ENCODE measurements at regions not wholly inside any gene's neighbourhood (a gene's known extent, or its start where the extent isn't known, plus 50 kb on each side); places are given as distances from the start of the nearest gene placed in this dataset.

GRCh38 chr4:112942077-112942476, 107.4 kb upstream of the ANK2 start:
- Histone ChIP-seq H2BK5ac (ENCODE audit: low read depth, low read length, poor library complexity) (no peak overlapping the region), H3K14ac (ENCODE audit: low read length) (no peak overlapping the region), H4K8ac (ENCODE audit: low read depth, low read length) (no peak overlapping the region), H2AK5ac (ENCODE audit: low read length) (no peak overlapping the region), H3K4ac (ENCODE audit: low read depth, low read length) (no peak overlapping the region), H3K27me3 (ENCODE audit: insufficient read depth, low read length) (no peaks in the 10 kb centered on the region), H2BK120ac (ENCODE audit: insufficient read depth, low read length, poor library complexity) (no peak overlapping the region), H2BK12ac (ENCODE audit: low read length) (no peak overlapping the region), H3K9ac (ENCODE audit: low read length) (no peak overlapping the region), H3K4me3 (ENCODE audit: low read depth, low read length) (no peak overlapping the region), H4K12ac (ENCODE audit: low read depth, low read length) (no peak overlapping the region), H3K4me2 (ENCODE audit: low read length) (no peak overlapping the region), H3K27ac (ENCODE audit: low read depth, low read length) (no peak overlapping the region), H3K9me3 (ENCODE audit: insufficient read depth, low read depth, low read length) (no peaks in the 10 kb centered on the region), H3K4me1 (ENCODE audit: control insufficient read depth in 1 of 2, insufficient read depth in 2 of 2, low read length in 2 of 2) (no peaks in the 10 kb centered on the region), H4K91ac (ENCODE audit: low read depth, low read length) (no peak overlapping the region), H3K36me3 (ENCODE audit: control insufficient read depth in 1 of 2, insufficient read depth in 2 of 2, low read length in 2 of 2) (no peaks in the 10 kb centered on the region), H3K18ac (ENCODE audit: low read length) (no peak overlapping the region), H3K79me2 (ENCODE audit: control insufficient read depth, insufficient read depth, low read length, poor library complexity) (no peaks in the 10 kb centered on the region), H2AFZ (ENCODE audit: insufficient read depth, low read length, poor library complexity) (no peak overlapping the region), H3K23ac (ENCODE audit: low read length) (no peak overlapping the region), H3K79me1 (ENCODE audit: low read length) (no peaks in the 10 kb centered on the region)
- DNase-seq, result no peak
- no CpG with 5 or more reads among the region's 2 CpGs for WGBS (ENCODE audit: extremely low coverage, insufficient coverage, insufficient read length)

- Histone ChIP-seq H3K9ac (ENCODE audit: low read length) (no peak overlapping the region), H2BK12ac (ENCODE audit: low read length) (no peak overlapping the region), H3K14ac (ENCODE audit: low read length) (no peak overlapping the region), H3K36me3 (ENCODE audit: control insufficient read depth in 1 of 2, insufficient read depth in 2 of 2, low read length in 2 of 2) (no peaks in the 10 kb centered on the region), H3K27me3 (ENCODE audit: insufficient read depth, low read length) (no peaks in the 10 kb centered on the region), H3K4me1 (ENCODE audit: control insufficient read depth in 1 of 2, insufficient read depth in 2 of 2, low read length in 2 of 2) (no peaks in the 10 kb centered on the region), H3K4me3 (ENCODE audit: low read depth, low read length) (no peak overlapping the region), H3K79me1 (ENCODE audit: low read length) (no peaks in the 10 kb centered on the region), H2BK120ac (ENCODE audit: insufficient read depth, low read length, poor library complexity) (no peak overlapping the region), H2AFZ (ENCODE audit: insufficient read depth, low read length, poor library complexity) (no peak overlapping the region), H3K18ac (ENCODE audit: low read length) (no peak overlapping the region), H3K79me2 (ENCODE audit: control insufficient read depth, insufficient read depth, low read length, poor library complexity) (no peaks in the 10 kb centered on the region), H3K27ac (ENCODE audit: low read depth, low read length) (no peak overlapping the region), H2BK5ac (ENCODE audit: low read depth, low read length, poor library complexity) (no peak overlapping the region), H3K4me2 (ENCODE audit: low read length) (no peak overlapping the region), H4K12ac (ENCODE audit: low read depth, low read length) (no peak overlapping the region), H3K23ac (ENCODE audit: low read length) (no peak overlapping the region), H3K4ac (ENCODE audit: low read depth, low read length) (no peak overlapping the region), H4K91ac (ENCODE audit: low read depth, low read length) (no peak overlapping the region), H2AK5ac (ENCODE audit: low read length) (no peak overlapping the region), H4K8ac (ENCODE audit: low read depth, low read length) (no peak overlapping the region), H3K9me3 (ENCODE audit: insufficient read depth, low read depth, low read length) (no peaks in the 10 kb centered on the region)
- no peak for DNase-seq
- WGBS (ENCODE audit: extremely low coverage, insufficient coverage, insufficient read length), result no CpG with 5 or more reads among the region's 2 CpGs
Observed at GRCh38 chr4:112942997-112943396, 106.5 kb upstream of the ANK2 start.

GRCh38 chr4:112944006-112944405, 105.4 kb upstream of the ANK2 start:
- Histone ChIP-seq H3K4me1 (ENCODE audit: control insufficient read depth in 1 of 2, insufficient read depth in 2 of 2, low read length in 2 of 2) (no peaks in the 10 kb centered on the region), H3K27me3 (ENCODE audit: insufficient read depth, low read length) (no peaks in the 10 kb centered on the region), H2BK120ac (ENCODE audit: insufficient read depth, low read length, poor library complexity) (no peak overlapping the region), H3K79me1 (ENCODE audit: low read length) (no peaks in the 10 kb centered on the region), H3K9me3 (ENCODE audit: insufficient read depth, low read depth, low read length) (no peaks in the 10 kb centered on the region), H2AFZ (ENCODE audit: insufficient read depth, low read length, poor library complexity) (no peak overlapping the region), H3K18ac (ENCODE audit: low read length) (no peak overlapping the region), H3K36me3 (ENCODE audit: control insufficient read depth in 1 of 2, insufficient read depth in 2 of 2, low read length in 2 of 2) (no peaks in the 10 kb centered on the region), H3K23ac (ENCODE audit: low read length) (no peak overlapping the region), H3K4ac (ENCODE audit: low read depth, low read length) (no peak overlapping the region), H3K27ac (ENCODE audit: low read depth, low read length) (no peak overlapping the region), H2AK5ac (ENCODE audit: low read length) (no peak overlapping the region), H4K8ac (ENCODE audit: low read depth, low read length) (no peak overlapping the region), H3K4me3 (ENCODE audit: low read depth, low read length) (no peak overlapping the region), H3K79me2 (ENCODE audit: control insufficient read depth, insufficient read depth, low read length, poor library complexity) (no peaks in the 10 kb centered on the region), H2BK12ac (ENCODE audit: low read length) (no peak overlapping the region), H3K14ac (ENCODE audit: low read length) (no peak overlapping the region), H4K12ac (ENCODE audit: low read depth, low read length) (no peak overlapping the region), H3K4me2 (ENCODE audit: low read length) (no peak overlapping the region), H4K91ac (ENCODE audit: low read depth, low read length) (no peak overlapping the region), H2BK5ac (ENCODE audit: low read depth, low read length, poor library complexity) (no peak overlapping the region), H3K9ac (ENCODE audit: low read length) (no peak overlapping the region)
- no peak for DNase-seq

GRCh38 chr4:112946127-112946526, 103.3 kb upstream of the ANK2 start:
- Histone ChIP-seq H2BK5ac (ENCODE audit: low read depth, low read length, poor library complexity) (no peak overlapping the region), H3K9me3 (ENCODE audit: insufficient read depth, low read depth, low read length) (no peaks in the 10 kb centered on the region), H2BK12ac (ENCODE audit: low read length) (no peak overlapping the region), H3K4me3 (ENCODE audit: low read depth, low read length) (no peak overlapping the region), H3K14ac (ENCODE audit: low read length) (no peak overlapping the region), H2BK120ac (ENCODE audit: insufficient read depth, low read length, poor library complexity) (no peak overlapping the region), H3K36me3 (ENCODE audit: control insufficient read depth in 1 of 2, insufficient read depth in 2 of 2, low read length in 2 of 2) (no peaks in the 10 kb centered on the region), H3K23ac (ENCODE audit: low read length) (peak overlapping the region; percentile 81), H4K8ac (ENCODE audit: low read depth, low read length) (no peak overlapping the region), H3K27me3 (ENCODE audit: insufficient read depth, low read length) (no peaks in the 10 kb centered on the region), H3K79me1 (ENCODE audit: low read length) (no peaks in the 10 kb centered on the region), H2AK5ac (ENCODE audit: low read length) (no peak overlapping the region), H3K27ac (ENCODE audit: low read depth, low read length) (no peak overlapping the region), H3K79me2 (ENCODE audit: control insufficient read depth, insufficient read depth, low read length, poor library complexity) (no peaks in the 10 kb centered on the region), H4K12ac (ENCODE audit: low read depth, low read length) (no peak overlapping the region), H3K4me2 (ENCODE audit: low read length) (no peak overlapping the region), H4K91ac (ENCODE audit: low read depth, low read length) (no peak overlapping the region), H3K4me1 (ENCODE audit: control insufficient read depth in 1 of 2, insufficient read depth in 2 of 2, low read length in 2 of 2) (no peaks in the 10 kb centered on the region), H3K4ac (ENCODE audit: low read depth, low read length) (no peak overlapping the region), H3K18ac (ENCODE audit: low read length) (no peak overlapping the region), H2AFZ (ENCODE audit: insufficient read depth, low read length, poor library complexity) (no peak overlapping the region), H3K9ac (ENCODE audit: low read length) (no peak overlapping the region)
- no peak for DNase-seq
- no CpG with 5 or more reads among the region's 7 CpGs for WGBS (ENCODE audit: extremely low coverage, insufficient coverage, insufficient read length)

GRCh38 chr4:112947616-112948015, 101.8 kb upstream of the ANK2 start:
- H3K18ac ChIP-seq (ENCODE audit: low read length), result no peak overlapping the region
- no peak overlapping the region for H2BK120ac ChIP-seq (ENCODE audit: insufficient read depth, low read length, poor library complexity)
- no peak overlapping the region for H2BK5ac ChIP-seq (ENCODE audit: low read depth, low read length, poor library complexity)
- H2AFZ ChIP-seq (ENCODE audit: insufficient read depth, low read length, poor library complexity), result no peak overlapping the region
- H3K23ac ChIP-seq (ENCODE audit: low read length), result no peak overlapping the region
- H3K4me3 ChIP-seq (ENCODE audit: low read depth, low read length), result no peak overlapping the region
- no peaks in the 10 kb centered on the region for H3K79me1 ChIP-seq (ENCODE audit: low read length)
- no peaks in the 10 kb centered on the region for H3K36me3 ChIP-seq (ENCODE audit: control insufficient read depth in 1 of 2, insufficient read depth in 2 of 2, low read length in 2 of 2)
- no peak overlapping the region for H4K8ac ChIP-seq (ENCODE audit: low read depth, low read length)
- no peak overlapping the region for H3K27ac ChIP-seq (ENCODE audit: low read depth, low read length)
- no peaks in the 10 kb centered on the region for H3K79me2 ChIP-seq (ENCODE audit: control insufficient read depth, insufficient read depth, low read length, poor library complexity)
- H2AK5ac ChIP-seq (ENCODE audit: low read length), result no peak overlapping the region
- DNase-seq, result no peak
- H3K4me1 ChIP-seq (ENCODE audit: control insufficient read depth in 1 of 2, insufficient read depth in 2 of 2, low read length in 2 of 2), result no peaks in the 10 kb centered on the region
- H3K9me3 ChIP-seq (ENCODE audit: insufficient read depth, low read depth, low read length), result no peaks in the 10 kb centered on the region
- WGBS (ENCODE audit: extremely low coverage, insufficient coverage, insufficient read length), result no CpG with 5 or more reads among the region's 2 CpGs
- no peak overlapping the region for H4K91ac ChIP-seq (ENCODE audit: low read depth, low read length)
- no peak overlapping the region for H3K4ac ChIP-seq (ENCODE audit: low read depth, low read length)
- H3K9ac ChIP-seq (ENCODE audit: low read length), result no peak overlapping the region
- H3K27me3 ChIP-seq (ENCODE audit: insufficient read depth, low read length), result no peaks in the 10 kb centered on the region
- no peak overlapping the region for H3K14ac ChIP-seq (ENCODE audit: low read length)
- H3K4me2 ChIP-seq (ENCODE audit: low read length), result no peak overlapping the region
- no peak overlapping the region for H2BK12ac ChIP-seq (ENCODE audit: low read length)
- H4K12ac ChIP-seq (ENCODE audit: low read depth, low read length), result no peak overlapping the region

All from trophoblast cell (in vitro differentiated cells and primary cell).